ENCODE measurements at regions not wholly inside any gene's neighbourhood (a gene's known extent, or its start where the extent isn't known, plus 50 kb on each side); places are given as distances from the start of the nearest gene placed in this dataset.

- intact Hi-C loops (cut with DNase I): no loop called here
- no peak for ATAC-seq
- no peak for DNase-seq
Measured at GRCh38 chr6:146885708-146886457, 287.1 kb downstream of the ADGB start.

DNA sequence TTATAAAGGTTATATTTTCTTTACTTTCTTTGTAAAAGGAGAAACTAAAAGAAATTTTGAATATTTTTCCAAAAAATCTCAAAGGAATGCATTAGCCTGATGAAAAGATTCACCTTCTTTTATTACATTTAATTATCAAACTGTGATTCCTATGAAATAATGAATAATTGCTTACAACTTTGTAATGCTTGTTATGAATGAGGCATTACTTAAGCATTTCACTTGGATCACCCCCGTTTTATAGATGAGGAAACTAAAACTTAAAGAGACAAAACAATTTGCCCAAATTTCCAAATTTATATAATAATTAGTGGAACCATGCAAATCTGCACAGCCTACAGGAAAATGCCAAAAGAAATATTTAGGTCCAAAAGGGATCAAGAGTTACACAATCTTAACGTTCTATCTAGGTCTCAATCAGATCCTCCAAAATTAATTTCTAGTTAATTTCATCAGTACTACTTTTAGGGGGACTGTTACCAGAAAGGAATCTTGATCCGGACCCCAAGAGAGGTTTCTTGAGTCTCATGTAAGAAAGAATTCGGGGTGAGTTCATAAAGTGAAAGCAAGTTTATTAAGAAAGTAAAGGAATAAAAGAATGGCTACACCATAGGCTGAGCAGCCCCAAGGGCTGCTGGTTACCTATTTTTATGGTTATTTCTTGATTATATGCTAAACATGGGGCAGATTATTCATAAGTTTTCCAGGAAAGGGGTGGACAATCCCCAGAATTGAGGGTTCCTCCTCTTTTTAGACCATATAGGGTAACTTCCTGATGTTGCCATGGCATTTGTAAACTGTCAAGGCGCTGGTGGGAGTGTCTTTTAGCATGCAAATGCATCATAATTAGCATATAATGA is 288.0 kb downstream of the ADGB start:
- ATAC-seq (no peak), DNase-seq (no peak)
- intact Hi-C loops (cut with DNase I): no loop called here

DNA sequence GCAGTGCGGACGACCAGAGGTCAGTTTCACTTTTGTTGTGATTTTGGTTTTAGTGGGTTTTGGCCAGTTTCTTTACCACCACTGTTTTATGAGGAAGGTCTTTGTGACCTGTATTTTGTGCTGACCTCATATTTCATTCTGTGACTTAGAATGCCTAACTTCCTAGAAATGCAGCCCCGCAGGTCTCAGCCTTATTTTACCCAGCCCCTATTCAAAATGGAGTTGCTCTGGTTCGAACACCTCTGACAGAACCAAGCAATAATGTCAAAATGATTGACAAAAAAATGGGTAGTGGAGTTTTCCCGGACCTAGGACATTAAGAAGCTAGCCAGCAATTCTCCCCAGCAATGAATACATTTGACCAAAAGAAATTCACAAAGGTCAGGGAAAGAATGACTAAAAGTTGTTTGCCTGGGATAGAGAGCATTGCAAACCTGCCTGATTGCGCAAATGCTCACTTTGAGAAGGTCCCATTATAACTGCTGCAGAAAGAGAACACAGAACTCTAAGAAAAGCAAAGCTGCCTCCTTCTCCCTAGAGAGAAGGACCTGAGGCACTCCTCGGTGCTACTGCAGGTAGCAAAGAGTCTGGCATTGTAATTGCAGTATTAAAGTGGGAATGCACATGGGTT is 288.8 kb downstream of the ADGB start:
- intact Hi-C loops (cut with DNase I): no loop called here
- no peak for DNase-seq
- no peak for ATAC-seq

GRCh38 chr6:146889303-146889702 is 290.5 kb downstream of the ADGB start:
- intact Hi-C loops (cut with DNase I): no loop called here
- ATAC-seq (no peak), DNase-seq (no peak)

GRCh38 chr6:146890172-146890571 is 291.4 kb downstream of the ADGB start:
- intact Hi-C loops (cut with DNase I): no loop called here
- ATAC-seq (no peak), DNase-seq (no peak)

DNA sequence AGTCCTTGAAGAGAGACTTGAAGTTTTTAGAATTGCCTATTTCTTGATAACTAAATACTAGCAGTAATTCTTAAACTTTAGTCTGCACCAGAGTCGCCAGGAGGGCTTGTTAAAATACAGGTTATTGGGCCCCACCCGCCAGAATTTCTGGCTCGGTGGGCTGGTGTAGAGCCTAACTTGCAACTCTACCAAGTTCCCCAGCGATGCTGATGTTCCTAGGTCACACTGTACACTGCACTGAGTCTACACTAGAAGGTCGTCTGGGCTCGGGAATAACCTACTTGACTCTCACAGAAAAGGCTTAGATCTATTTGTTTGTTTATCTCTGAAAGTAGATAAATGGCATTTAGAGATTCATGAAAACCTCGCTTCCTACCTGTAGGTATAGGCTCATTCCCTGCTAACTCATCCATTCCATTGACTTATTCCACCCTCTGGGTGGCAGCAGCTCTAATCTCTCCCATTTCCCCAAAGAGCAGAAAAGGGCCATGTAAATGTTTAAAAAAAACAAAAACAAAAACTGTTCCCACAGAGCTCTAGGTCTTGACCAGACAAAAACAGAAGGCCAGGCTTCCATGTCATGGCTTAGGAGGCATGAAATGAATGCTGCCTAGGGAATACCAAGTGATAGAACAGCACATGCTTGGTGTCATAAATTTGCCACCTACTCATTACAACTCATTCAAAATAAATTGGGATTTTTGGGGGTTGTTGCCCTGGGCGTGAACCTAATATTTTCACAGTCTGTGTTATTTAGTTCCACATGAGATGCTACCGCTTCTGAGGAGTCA is 292.1 kb downstream of the ADGB start:
- intact Hi-C loops (cut with DNase I): no loop called here
- DNase-seq (no peak), ATAC-seq (no peak)

GRCh38 chr6:146891615-146892265 is 293.0 kb downstream of the ADGB start:
- DNase-seq (no peak), ATAC-seq (no peak)
- intact Hi-C loops (cut with DNase I): no loop called here

DNA sequence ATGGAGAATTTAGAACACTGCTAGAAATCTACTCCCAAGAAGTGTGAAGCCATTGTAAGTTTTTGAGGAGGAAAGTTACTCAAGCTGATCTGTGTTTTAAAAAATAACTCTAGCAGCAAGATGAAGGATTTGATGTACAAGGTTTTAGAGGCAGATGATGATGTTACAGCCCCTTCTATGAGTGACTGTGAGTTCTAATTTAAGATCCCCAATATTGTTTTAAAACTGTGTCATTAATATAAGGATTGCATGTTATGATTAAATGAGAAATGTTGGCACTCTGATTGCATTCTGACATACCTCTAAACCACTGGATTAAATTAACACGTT is 293.5 kb downstream of the ADGB start:
- intact Hi-C loops (cut with DNase I): no loop called here
- DNase-seq (no peak), ATAC-seq (no peak)

GRCh38 chr6:146892613-146893401 is 294.0 kb downstream of the ADGB start:
- ATAC-seq (peak; percentile 38 to 60), DNase-seq (no peak)
- intact Hi-C loops (cut with DNase I): no loop called here

DNA sequence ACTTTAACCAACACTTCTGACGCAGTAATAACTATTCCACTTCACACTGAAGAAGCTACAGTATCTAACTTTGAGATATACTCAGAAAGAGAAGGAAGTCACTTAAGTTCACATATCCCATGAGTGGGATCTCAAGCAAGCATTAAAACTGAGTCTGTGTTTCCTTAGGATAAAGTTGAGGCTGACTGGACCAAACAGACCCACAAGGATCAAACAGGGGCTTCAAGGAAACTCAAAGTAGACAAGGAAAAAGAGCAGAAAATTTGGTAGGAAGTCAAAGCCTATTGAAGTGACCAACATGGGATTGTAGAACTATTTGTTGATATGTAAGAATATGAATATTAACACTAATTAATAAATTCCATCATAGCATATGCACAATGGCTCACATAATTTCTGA is 294.9 kb downstream of the ADGB start:
- no peak for DNase-seq
- intact Hi-C loops (cut with DNase I): no loop called here
- ATAC-seq: no peak

- no peak for ATAC-seq
Measured at GRCh38 chr6:146894624-146895023, 295.9 kb downstream of the ADGB start.

DNA sequence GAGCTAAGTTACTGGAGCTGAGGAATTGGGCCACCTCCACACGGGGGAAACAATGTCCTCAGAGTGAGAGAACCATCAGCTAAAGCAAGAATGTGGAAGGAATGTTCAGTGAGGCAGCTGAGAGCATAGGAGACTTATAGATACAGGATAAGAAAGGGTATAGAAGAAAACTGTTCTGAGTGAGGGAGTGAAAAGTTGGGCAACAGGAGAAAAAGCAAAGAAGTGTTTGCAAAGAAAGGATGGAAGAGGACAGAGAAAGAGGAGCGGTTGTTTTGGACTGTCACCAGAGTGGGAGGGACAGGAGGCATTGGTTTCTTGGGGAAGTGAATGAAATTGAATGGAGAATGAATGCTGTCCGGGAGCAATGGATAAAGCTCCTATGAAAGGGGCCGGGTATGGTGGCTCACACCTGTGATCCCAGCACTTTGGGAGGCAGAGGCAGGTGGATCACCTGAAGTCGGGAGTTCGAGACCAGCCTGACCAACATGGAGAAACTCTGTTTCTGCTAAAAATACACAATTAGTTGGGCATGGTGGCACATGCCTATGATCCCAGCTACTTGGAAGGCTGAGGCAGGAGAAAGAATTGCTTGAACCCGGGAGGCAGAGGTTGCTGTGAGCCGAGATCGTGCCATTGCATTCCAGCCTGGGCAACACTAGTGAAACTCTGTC is 296.5 kb downstream of the ADGB start:
- intact Hi-C loops (cut with DNase I): no loop called here
- no peak for ATAC-seq
- no peak for DNase-seq

More at GRCh38 chr6:146894624-146895023, 295.9 kb downstream of the ADGB start:
- intact Hi-C loops (cut with DNase I): no loop called here
- no peak for DNase-seq

DNA sequence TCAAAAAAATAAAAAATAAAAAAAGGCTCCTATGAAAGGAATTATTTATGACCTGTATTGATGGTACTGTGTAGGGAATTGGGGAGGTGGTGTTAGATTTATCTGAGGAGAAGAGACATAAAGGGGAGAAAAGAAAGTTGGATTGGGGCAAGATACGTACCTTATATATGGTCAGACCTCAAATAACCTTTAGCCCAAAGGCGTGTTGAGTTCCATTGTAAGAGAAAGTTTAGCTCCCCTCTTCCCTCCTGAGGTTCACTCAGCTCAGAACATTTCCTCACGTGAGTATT is 296.9 kb downstream of the ADGB start:
- intact Hi-C loops (cut with DNase I): no loop called here
- no peak for ATAC-seq
- DNase-seq: no peak

GRCh38 chr6:146896062-146896813 is 297.5 kb downstream of the ADGB start:
- DNase-seq (no peak), ATAC-seq (no peak)
- intact Hi-C loops (cut with DNase I): no loop called here

GRCh38 chr6:146896960-146897701 is 298.4 kb downstream of the ADGB start:
- DNase-seq (no peak), ATAC-seq (no peak)
- intact Hi-C loops (cut with DNase I): no loop called here

GRCh38 chr6:146898069-146898887 is 299.5 kb downstream of the ADGB start:
- intact Hi-C loops (cut with DNase I): no loop called here
- ATAC-seq: no peak

More at GRCh38 chr6:146898069-146898887, 299.5 kb downstream of the ADGB start:
- DNase-seq: no peak
